Vagina (tissue), 2 donors: ENCODE measurements at regions not wholly inside any gene's neighbourhood (a gene's known extent, or its start where the extent isn't known, plus 50 kb on each side); places are given as distances from the start of the nearest gene placed in this dataset. TPM values are rescaled to one million over a fixed set of nuclear protein-coding genes. Genes with fewer than 3 reads are reported as not detected.

ENCODE experiments used
- DNase-seq, 2 donors: peaks; one replicate each; pipeline ENCODE4 v3.0.0-alpha.2; 2017; ENCODE audit errors: extremely low spot score in 2 of 2
- H3K27ac ChIP-seq: fragments of 200-600 bp; sonication (generic); one replicate; pipeline ENCODE4 v1.5.1; 2019
- H3K27me3 ChIP-seq: fragments of 200-600 bp; sonication (generic); one replicate; pipeline ENCODE4 v1.5.1; 2019
- H3K36me3 ChIP-seq, 2 donors: fragments of 200-600 bp; sonication (generic); one replicate each; pipeline ENCODE4 v1.5.1; 2017 to 2019
- H3K4me1 ChIP-seq: fragments of 200-600 bp; sonication (generic); one replicate; pipeline ENCODE4 v1.5.1; 2019
- H3K4me3 ChIP-seq, 2 donors: fragments of 200-600 bp; sonication (generic); 1 replicate in 1 of 2; 2 replicates in 1 of 2; pipeline ENCODE4 v1.5.1; 2016 to 2019
- H3K9me3 ChIP-seq: fragments of 200-600 bp; sonication (generic); one replicate; pipeline ENCODE4 v1.5.1; 2019
- CTCF ChIP-seq, 3 experiments: fragments of 450-650 bp in 2 of 3; fragments of 200-600 bp in 1 of 3; sonication (generic) in 1 of 3; IDR thresholded peaks; one replicate each; pipeline ENCODE4 v1.5.1; 2017 to 2019; ENCODE audit warnings: antibody characterized with exemption in 3 of 3, mild to moderate bottlenecking in 2 of 3, moderate library complexity in 2 of 3
- POLR2A ChIP-seq, 2 donors: fragments of 450-650 bp; IDR thresholded peaks; one replicate each; pipeline ENCODE4 v1.6.1; 2017; ENCODE audit warnings: antibody characterized with exemption in 2 of 2, mild to moderate bottlenecking in 2 of 2, moderate library complexity in 2 of 2
- POLR2AphosphoS5 ChIP-seq, 2 donors: sonication (generic); formaldehyde crosslinking; IDR thresholded peaks; one replicate each; pipeline ENCODE4 v1.9.0; 2017; ENCODE audit warnings: antibody characterized with exemption in 2 of 2, mild to moderate bottlenecking in 2 of 2, low read depth in 1 of 2; ENCODE audit not compliant: insufficient read depth in 1 of 2
- intact Hi-C: fragments of 100-400 bp; cut with DNase I; formaldehyde crosslinking; loops from one replicate; pipeline ENCODE4 v1.15.1; 2023
- microRNA-seq: library from miRNA; unstranded; fragments of <30 nt; microRNA quantifications from one replicate; pipeline ENCODE4, GENCODE V29; 2017; ENCODE audit warnings: borderline number of aligned reads, borderline replicate concordance
- small RNA-seq: library from RNA; depleted of rRNA; stranded (forward); fragments of <200 nt; gene quantifications from one replicate; pipeline ENCODE3, GENCODE V24; 2016

DNA sequence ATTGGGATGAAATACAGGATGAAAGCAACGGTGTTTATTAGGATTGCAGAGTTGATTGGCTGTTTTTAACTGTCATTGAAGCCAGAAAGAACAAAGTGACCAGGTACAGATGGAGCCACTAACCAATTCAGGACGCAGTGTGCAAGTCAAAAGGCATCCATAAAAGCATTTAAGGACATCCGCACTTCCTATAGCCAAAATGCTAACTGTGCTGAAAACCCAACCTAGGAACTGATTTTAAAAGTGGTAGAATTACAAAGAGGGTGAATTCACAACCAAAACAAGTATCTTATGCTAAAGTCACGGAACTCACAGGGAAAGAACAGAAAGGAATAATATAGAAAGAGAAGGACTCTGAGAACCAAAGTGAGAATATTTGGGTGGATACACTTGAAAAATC lies 63.1 kb upstream of the FOXG1 start:
- TF ChIP-seq POLR2AphosphoS5 (IDR thresholded peaks at IDR 0.05; ENCODE audit: insufficient read depth in 1 of 2, low read depth in 1 of 2), result no peak
- no peak for TF ChIP-seq POLR2A (IDR thresholded peaks at IDR 0.05)
- TF ChIP-seq CTCF (IDR thresholded peaks at IDR 0.05), result no peak
- Histone ChIP-seq H3K9me3 (no peaks in the 10 kb centered on the region), H3K36me3 (no peaks in the 10 kb centered on the region), H3K27me3 (no peaks in the 10 kb centered on the region), H3K4me1 (no peaks in the 10 kb centered on the region), H3K4me3 (no peak overlapping the region), H3K27ac (no peak overlapping the region)
- intact Hi-C loops, result no loop called here
- DNase-seq, result no peak

GRCh38 chr14:28704153-28704552 lies 62.4 kb upstream of the FOXG1 start:
- Histone ChIP-seq H3K27ac (no peak overlapping the region), H3K4me1 (no peaks in the 10 kb centered on the region), H3K4me3 (no peak overlapping the region), H3K27me3 (no peaks in the 10 kb centered on the region), H3K9me3 (no peaks in the 10 kb centered on the region), H3K36me3 (no peaks in the 10 kb centered on the region)
- intact Hi-C loops, result no loop called here
- TF ChIP-seq POLR2AphosphoS5 (IDR thresholded peaks at IDR 0.05; ENCODE audit: insufficient read depth in 1 of 2, low read depth in 1 of 2) (no peak), POLR2A (IDR thresholded peaks at IDR 0.05) (no peak), CTCF (IDR thresholded peaks at IDR 0.05) (no peak)
- DNase-seq, result no peak

DNA sequence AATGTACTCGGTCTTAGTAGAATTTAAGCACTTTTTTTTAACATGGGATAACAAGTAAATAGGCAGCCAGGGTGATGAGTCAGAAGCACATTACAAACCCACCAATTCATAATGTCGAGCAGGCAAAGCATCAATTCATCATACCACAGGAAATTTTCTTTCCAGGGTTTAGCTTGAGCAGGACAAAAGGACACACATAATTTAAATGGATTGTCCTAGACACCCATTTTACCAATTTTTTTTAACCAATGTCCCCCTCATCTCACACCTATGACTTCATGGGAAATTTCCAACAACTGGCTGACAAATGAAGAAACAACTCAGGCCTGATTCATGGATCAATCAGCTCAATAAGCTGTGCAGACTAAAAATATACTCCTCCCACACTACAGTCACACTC lies 58.8 kb upstream of the FOXG1 start:
- no peak for TF ChIP-seq POLR2A (IDR thresholded peaks at IDR 0.05)
- no peak for TF ChIP-seq CTCF (IDR thresholded peaks at IDR 0.05)
- TF ChIP-seq POLR2AphosphoS5 (IDR thresholded peaks at IDR 0.05; ENCODE audit: insufficient read depth in 1 of 2, low read depth in 1 of 2), result no peak
- no peaks in the 10 kb centered on the region for H3K36me3 ChIP-seq
- no peak for DNase-seq
- H3K4me1 ChIP-seq, result no peaks in the 10 kb centered on the region
- no peaks in the 10 kb centered on the region for H3K27me3 ChIP-seq
- intact Hi-C loops, result no loop called here
- no peaks in the 10 kb centered on the region for H3K9me3 ChIP-seq
- H3K27ac ChIP-seq, result no peak overlapping the region
- no peak overlapping the region for H3K4me3 ChIP-seq

DNA sequence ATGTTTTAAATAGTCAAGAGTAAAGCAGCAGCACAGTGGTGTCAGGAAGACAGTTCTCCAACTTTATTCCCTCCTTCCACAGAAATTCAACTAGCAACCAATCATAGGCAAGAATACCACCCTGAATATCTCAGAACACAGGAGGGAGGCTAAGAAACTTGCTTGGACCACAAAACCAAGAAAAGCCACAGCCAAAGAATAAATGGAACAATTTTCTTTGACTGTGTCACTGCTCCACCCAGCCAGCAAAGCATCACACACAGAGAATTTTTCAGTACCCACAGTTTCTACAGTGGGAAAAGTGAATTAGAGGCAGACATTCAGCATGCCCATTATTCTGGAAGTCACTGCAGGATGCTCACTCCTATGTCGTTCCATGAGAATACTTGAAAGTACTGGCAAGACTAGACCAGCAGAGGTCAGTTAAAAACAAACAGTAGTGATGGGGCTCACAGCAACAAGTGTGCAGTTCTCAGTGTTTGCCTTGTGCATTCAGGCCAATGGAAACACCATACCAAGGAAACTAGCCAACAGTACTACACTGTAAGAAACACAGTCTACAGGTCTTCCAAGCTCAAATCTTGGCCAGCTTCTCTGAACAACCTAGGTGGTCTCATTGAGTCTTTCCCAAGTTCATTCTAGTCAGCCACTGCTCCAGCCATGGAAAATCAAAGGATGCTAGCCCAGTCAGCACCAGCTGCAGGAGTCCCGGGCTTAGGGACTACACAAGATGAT lies 56.8 kb upstream of the FOXG1 start:
- H3K36me3 ChIP-seq, result no peaks in the 10 kb centered on the region
- H3K4me3 ChIP-seq, result no peak overlapping the region
- no peak for DNase-seq
- no peak for TF ChIP-seq POLR2AphosphoS5 (IDR thresholded peaks at IDR 0.05; ENCODE audit: insufficient read depth in 1 of 2, low read depth in 1 of 2)
- no peak for TF ChIP-seq POLR2A (IDR thresholded peaks at IDR 0.05)
- TF ChIP-seq CTCF (IDR thresholded peaks at IDR 0.05), result no peak
- no peaks in the 10 kb centered on the region for H3K9me3 ChIP-seq
- H3K27me3 ChIP-seq, result no peaks in the 10 kb centered on the region
- H3K27ac ChIP-seq, result no peak overlapping the region
- H3K4me1 ChIP-seq, result no peaks in the 10 kb centered on the region
- intact Hi-C loops, result no loop called here

Small RNAs in the stretch of these regions (microRNA-seq; reads per million reads assigned to microRNA genes)
- not detected for gene MIR3171
- not detected for gene MIR4307

Small RNAs in the stretch of these regions (small RNA-seq; reads per million reads assigned to genes)
- not detected for gene EIF4A1P12
- gene MIR3171, result not detected
- not detected for gene MIR4307
